ENCODE measurements at regions not wholly inside any gene's neighbourhood (a gene's known extent, or its start where the extent isn't known, plus 50 kb on each side); places are given as distances from the start of the nearest gene placed in this dataset.

DNA sequence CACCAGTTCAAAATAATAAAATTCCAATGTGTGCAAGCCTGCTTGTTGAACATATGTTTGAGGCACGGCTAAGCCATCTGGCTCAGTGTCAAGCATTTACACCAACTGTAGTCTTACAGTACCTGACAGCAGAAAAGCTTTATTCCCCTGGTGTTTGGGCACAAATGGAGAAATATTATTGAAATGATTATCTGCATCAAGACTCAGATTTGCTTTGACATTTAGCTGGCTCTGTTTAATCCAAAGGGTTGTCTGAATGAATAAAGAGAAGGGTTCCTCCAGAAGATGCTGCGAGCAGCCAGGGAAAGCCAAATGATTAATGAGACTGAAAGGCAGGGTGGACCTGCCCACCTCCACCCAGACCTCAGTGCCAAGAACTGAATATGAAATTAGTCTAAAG lies 393.2 kb upstream of the GALNT5 start:
- TF ChIP-seq POLR2AphosphoS5 (IDR thresholded peaks at IDR 0.05) (no peak), EP300 (IDR thresholded peaks at IDR 0.05) (no peak)
- TF ChIP-seq, protein P1, sequence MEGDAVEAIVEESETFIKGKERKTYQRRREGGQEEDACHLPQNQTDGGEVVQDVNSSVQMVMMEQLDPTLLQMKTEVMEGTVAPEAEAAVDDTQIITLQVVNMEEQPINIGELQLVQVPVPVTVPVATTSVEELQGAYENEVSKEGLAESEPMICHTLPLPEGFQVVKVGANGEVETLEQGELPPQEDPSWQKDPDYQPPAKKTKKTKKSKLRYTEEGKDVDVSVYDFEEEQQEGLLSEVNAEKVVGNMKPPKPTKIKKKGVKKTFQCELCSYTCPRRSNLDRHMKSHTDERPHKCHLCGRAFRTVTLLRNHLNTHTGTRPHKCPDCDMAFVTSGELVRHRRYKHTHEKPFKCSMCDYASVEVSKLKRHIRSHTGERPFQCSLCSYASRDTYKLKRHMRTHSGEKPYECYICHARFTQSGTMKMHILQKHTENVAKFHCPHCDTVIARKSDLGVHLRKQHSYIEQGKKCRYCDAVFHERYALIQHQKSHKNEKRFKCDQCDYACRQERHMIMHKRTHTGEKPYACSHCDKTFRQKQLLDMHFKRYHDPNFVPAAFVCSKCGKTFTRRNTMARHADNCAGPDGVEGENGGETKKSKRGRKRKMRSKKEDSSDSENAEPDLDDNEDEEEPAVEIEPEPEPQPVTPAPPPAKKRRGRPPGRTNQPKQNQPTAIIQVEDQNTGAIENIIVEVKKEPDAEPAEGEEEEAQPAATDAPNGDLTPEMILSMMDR (IDR thresholded peaks at IDR 0.05): no peak

Measured in sigmoid colon (tissue), 4 donors.